HG02970 (cell line): ENCODE measurements at regions not wholly inside any gene's neighbourhood (a gene's known extent, or its start where the extent isn't known, plus 50 kb on each side); places are given as distances from the start of the nearest gene placed in this dataset.
A peak's percentile ranks its signal among the peaks of the same experiment; 100 is the strongest.
"Not testable (repeated sequence)": the region's sequence is repeated elsewhere in the genome, so short reads cannot be mapped to it uniquely, and the experiment has no call there.

Experiments used
- ATAC-seq: cut with Tn5 transposase; IDR thresholded peaks from one replicate; pipeline ENCODE4 v1.9.1; 2021; ENCODE audit warnings: mild to moderate bottlenecking, moderate library complexity, moderate number of reproducible peaks; ENCODE audit not compliant: unreplicated experiment, low FRiP score

DNA sequence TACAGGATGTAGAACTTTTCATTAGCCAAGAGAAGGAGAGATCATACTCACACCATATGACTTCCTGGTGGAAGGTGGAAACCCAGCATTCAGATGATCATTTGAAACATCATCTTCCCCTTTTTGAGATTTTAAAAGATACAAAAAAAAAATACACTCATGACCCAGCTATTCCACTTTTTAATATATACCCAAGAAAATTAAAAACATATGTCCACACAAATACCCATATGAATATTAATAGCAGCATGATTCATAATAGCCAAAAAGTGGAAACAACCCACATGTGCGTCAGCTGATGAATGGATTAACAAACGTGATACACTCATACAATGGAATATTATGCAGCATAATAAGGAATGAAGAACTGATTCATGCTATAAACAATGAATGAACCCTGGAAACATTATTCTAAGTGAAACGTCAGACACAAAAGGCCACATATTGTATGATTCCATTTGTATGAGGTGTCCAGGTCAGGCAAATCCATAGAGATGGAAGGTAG, 130.0 kb upstream of the SGK1 start:
- ATAC-seq: no peak

DNA sequence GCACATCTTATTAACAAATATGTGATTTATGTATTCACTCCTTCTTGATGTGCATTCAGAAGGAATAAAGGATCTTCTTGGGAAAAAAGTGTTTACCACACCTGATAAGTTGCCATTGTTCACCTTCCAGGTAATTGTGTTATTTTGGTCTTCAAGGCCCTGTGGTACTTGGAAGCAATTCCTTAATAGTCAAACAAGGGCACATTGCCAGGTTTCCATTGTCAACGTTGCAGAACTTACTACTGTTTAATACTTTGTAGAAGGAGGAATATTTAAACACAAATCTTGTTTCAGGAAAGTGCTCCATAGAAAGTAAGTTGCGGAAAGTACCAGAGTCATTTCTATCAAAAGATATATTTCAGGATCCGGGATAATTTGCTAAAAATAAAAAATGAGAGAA, 129.5 kb upstream of the SGK1 start:
- no peak for ATAC-seq

DNA sequence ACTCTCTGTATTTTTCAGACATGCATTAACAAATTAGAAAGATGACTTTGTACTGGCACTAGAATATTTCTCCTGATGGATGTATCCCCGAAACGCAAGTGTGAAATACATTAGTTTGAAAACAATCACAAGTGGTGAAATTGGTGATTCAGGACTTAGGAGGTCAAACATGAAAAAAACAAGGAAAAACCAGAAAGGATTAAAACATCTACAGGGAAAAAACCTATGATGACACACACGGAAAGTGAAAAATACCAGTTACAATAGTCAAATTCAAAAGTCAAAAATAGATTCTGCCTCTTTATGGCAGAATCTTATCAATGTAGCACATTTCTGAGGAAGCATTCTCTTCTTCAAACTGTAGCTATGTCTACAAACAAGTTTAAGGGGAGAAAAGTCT, 129.0 kb upstream of the SGK1 start:
- ATAC-seq: no peak

DNA sequence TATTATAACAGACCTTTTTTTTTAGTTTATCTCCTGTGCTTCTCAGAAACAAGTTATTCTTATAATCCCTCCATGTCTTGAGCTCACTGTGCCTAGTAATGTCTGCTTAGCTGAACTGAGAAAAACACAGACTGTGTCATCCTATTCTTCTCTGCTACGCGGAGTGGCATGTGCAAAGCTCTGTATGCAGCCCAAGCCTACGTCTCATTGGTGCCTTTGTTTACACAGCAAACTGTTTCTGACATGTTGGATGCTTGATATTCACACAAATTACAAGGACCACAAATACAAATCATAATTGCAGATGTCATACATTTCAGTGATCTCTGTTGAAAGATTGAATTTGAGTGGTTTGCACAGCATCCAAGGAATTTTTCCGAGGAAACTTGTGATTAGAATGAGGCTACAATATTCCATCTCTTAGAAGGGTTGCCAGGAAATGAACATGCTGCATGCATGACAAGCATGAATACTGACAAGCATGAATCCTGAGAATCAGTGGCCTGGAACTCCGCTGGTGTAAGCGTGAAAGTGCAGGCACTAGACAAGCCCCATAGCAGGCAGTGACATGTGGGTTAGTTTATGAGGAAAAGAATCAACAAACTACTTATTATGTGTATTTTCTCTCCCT, 128.4 kb upstream of the SGK1 start:
- no peak for ATAC-seq

DNA sequence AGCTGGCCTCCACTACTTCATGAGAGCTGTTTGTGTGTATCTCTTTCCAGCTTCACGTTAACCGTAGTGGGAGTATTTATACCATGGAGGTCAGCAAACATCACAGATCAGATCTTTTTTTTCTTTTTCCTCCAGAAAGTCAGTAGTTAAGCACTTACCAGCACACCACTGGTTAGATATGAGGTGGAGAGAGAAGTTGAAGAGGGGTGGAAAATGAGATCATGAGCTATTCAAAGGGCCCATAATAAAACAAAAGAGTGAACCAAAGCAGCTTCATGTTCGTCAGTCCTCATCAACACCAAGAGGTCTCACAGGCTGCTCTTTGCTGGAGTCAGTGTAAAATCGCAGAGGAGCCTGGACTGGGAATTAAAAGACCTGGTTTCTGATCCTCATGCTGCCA, 125.1 kb upstream of the SGK1 start:
- no peak for ATAC-seq

DNA sequence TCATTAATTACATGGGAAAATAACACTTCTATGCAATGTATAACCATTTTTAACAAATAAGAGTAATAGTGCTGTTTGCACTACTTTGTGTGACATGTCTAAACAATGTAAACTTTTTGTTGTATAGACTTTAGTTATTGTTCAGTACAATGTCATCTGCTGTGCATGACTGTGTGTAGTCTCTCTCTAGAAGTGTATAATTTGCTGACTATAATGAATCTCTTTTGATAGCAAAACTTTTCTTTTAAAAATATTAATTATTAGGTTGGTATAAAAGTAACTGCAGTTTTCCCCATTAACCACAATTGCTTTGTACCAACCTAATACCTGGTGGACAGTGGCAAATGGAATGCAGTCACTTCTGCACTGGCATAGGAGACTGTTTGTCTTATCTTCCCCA, 124.2 kb upstream of the SGK1 start:
- ATAC-seq: no peak

DNA sequence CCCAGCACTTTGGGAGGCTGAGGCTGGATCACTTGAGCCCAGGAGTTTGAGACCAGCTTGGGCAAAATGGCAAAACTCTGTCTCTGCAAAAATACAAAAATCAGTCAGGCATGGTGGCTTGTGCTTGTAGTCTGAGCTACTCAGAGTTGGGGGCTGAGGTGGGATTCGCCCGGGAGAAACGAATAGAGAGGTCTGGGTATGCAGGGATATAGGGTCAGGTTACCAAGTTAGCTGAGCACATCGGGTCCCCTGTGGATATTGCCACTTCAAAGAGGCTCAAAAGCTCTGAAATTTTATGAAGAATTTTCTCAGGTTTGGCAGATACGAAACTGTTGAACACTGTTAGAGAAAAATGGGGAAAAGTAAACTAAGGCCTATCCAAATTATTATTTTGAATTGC, 120.9 kb upstream of the SGK1 start:
- ATAC-seq: no peak

DNA sequence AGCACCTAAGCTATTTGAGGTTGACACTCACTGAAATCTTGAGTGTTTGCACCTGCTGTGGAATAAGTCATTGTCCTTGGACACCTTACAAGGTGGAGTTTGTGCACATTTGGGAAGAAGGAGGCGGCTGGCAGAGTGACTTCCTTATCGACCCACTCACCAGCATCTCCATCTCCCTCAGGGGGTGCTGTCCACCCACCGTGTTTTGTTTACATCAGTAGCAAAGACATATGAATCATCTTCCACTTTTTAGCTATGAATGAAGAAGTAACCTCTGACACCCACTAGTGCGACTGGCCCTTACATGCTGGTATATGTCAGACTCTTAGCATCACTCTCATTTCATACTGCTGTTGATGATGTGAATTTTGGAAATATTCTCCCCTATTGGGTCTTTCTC, 119.5 kb upstream of the SGK1 start:
- no peak for ATAC-seq

DNA sequence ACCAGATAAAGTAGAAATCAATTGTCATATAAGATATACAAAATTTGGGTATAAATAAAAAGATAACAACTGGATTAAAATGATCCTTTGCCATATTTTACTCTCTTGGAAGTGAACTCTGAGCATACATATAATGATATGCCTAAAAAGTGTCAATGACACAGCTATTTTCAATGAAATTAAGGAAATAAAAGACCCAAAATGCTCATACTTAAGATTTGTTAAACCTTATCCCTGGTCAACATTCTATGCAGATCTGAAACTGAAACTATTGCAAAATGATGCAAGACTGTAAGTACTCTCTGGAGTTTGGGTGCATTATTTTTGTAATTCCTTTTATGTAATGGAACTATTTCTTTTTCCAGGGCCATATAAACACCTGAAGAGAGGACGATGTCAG, 119.0 kb upstream of the SGK1 start:
- no peak for ATAC-seq

DNA sequence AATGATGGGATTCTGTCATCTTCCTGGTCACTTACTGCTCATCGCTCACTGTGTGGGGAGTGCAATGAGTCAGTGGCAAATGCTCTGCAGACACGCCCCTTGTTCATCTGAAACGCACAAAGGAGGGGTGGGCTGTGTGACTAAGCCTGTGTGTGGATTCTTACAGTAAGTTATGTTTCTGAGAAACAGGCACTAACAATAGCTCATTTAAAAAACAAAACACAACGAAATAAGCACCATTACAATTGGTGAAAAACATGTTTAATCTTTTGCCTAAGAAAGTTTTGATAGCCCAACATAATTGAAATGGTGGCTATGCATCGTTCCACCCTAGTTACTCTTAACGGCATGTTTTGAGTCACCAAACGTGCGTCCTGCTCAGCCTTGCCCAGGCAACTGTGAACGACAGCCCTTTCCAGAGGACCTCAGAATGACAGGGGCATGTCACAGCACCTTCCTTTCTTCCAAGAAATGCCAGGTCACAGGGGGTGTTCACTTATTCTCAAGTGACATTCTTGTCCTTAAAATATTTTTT, 118.4 kb upstream of the SGK1 start:
- ATAC-seq: peak; percentile 89

DNA sequence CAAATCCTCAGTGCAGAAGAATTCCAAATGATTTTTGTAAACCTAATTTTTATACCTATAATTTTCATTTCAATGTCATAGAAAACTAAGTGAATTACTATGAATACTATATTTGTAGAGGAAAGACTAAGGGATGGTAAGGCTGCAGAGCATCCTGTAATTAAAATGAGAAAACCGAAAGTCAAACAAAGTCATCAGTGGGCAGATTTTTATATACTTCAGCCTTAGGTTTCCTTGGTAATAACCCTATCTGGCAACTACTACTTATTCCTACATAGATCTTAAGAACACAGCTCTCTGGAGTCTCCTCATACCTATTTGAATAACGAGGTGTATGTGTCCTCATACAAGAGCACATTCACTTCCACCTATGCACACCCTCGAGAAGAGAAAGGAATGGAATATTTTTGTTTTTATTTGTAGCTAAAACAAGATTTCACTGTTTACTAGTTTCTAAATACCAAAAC, 117.9 kb upstream of the SGK1 start:
- peak; percentile 21 for ATAC-seq

DNA sequence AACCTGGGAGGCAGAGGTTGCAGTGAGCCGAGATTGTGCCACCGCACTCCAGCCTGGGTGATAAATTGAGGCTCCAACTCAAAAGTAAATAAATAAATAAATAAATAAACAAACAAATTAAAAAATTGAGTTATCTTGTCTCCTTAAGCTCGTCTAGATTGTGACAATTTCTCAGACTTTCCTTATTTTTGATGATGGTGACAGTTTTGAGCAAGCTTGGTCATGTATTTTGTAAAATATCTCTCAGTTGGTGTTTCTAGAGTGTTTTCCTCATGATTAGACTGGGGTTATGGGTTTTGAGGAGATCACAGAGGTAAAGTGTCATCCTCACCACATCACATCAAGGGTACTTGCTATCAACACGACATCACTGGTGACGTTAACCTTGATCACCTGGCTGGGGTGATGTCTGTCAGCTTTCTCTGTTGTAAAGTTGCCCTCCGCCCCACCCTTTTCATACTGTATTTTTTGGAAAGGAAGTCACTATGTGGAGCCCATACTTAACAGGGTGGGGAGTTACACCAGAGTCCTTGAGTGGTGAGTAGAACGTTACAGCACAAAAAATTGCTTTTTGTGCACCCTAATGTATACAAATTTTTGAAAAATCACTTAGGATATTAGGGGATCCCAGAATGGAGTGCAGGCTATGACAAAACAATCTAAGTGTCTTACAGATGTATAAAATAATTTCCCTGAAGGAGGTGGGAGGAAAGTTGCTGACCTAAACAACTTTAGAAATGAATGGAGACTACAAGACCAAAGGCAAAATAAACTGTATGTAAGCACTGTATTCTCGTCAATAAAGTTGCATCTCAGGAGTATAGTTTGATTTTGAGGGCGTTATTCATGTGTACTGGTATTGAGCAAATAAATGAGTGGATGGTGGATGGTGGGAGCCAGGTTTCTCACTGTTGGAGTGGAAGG, 116.4 kb upstream of the SGK1 start:
- no peak for ATAC-seq

DNA sequence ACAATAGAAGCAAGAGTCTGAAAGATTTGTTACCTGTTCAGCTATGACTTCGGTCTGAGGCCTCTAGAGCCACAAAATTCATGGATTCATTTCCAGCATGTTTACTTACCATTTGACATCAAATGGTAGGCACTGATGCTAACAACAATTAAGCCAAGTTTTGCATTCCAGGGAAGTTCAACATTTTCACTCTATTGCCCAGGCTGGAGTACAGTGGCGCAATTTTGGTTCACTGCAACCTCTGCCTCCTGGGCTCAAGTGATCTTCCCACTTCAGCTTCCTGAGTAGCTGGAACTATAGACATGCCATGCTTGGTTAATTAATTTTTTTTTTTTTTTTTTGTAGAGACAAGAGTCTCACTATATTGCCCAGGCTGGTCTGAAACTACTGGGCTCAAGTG, 114.1 kb upstream of the SGK1 start:
- ATAC-seq: no peak

DNA sequence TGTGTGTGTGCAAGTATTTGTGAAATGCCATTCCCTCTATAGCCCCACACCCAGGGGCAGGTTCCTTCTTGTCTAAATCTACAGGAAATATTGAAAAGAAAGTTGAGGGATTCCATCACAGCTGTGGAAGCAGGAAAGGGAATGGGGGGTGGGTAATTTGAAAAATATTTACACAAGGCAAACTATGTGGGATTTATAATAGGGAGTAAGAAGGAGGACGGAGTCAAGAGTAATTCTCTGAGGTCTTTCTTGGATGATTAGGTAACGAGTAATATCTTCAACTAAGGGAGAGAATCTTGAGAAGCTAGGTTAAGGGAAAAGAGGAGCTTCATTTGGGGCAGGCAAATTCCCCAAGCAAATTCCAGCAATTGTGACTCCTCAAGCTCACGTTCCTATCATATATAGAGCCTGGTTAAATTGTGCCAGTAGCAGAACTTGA, 113.5 kb upstream of the SGK1 start:
- ATAC-seq: no peak

DNA sequence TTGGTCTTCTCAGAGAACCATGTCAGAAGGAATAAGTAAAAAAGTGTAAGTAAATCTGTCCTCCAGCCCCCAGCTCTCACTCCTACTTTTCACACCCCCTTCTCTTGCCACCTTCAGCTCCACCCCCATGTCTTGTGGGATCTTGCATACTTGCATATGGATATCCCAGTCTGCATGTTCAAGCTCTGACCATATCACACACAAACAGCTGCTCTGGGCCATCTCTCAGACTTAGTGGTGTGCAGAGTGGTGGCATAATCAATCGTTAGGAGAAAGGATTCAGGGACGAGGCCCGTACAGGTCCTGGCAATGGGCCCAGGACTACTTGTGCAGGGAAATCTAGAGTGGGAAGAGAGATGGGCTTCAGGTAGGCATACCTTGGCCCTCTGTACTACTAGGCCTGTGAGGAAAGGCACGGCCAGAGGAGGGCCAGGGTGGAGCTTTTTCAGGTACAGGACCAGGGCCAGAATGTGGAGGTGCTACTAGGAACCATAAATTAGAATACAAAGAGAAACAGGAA, 112.0 kb upstream of the SGK1 start:
- no peak for ATAC-seq

DNA sequence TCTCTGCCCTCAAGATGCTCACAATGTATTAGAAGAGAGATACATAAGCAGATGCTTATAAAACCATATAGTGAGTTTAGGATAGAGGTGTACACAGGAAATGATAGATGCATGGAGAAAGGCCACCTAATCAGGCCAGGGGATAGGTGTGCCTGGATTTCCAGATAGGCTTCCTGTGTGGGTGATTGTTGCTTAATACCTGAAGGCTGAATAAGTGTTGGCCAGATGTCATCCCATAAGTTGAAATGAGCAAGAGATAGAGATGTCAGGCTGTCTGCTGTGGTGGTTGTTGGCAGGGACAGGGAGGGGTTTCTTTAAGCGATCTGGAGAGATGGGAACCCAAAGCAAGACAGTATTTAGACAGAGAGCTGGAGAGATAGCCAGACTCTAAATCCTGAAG, 109.8 kb upstream of the SGK1 start:
- ATAC-seq: no peak

DNA sequence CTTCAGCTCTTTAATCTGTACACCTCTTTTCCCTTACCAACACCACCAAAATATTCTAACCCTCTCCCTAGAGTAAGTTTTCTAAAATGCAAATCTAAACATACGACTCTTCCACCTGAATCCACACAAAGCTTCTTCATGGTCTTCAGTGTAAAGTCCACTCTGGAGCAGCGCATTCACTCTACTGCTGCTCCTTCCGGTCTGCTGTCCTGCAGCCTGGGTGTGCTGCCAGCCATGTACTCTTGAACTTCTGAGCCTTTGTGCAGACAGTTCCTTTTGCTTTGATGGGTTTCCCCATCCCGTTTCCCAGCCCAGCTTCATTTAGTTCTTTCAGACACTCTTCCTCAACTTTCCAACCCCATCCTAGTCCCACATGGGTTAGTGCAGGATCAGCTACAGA, 108.7 kb upstream of the SGK1 start:
- ATAC-seq: no peak

DNA sequence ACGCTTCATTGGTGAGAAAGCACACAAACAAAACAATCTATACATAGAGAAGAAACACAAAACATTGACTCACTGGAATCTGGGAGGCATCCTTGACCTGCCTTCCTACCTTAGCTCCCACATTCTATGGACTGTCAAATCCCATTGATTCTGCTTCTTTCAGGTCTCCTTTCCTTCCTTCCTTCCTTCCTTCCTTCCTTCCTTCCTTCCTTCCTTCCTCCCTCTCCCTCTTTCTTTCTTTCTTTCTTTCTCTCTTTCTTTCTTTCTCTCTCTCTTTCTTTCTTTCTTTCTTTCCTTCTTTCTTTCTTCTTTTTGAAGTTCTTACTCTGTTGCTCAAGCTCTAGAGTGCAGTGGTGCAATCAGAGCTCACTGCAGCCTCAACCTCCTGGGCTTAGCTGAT, 108.0 kb upstream of the SGK1 start:
- not testable (repeated sequence) for ATAC-seq

DNA sequence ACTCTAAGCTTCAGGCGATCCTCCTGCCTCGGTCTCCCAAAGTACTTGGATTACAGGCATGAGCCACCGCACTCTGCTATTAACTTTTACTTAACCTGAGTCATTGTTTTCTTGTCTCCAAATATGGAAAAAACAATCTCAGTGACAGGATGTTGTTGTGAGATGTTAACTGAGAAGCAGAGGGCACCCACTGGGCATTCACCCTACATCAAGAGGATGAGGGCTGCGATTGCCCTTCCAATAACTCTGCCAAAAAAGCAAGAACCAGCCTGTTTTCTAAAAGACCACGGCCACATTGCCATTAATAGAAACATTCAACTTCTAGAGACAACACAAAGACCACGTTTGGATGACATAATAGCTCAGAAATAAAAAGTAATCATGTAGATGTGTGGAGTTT, 107.6 kb upstream of the SGK1 start:
- ATAC-seq: no peak

DNA sequence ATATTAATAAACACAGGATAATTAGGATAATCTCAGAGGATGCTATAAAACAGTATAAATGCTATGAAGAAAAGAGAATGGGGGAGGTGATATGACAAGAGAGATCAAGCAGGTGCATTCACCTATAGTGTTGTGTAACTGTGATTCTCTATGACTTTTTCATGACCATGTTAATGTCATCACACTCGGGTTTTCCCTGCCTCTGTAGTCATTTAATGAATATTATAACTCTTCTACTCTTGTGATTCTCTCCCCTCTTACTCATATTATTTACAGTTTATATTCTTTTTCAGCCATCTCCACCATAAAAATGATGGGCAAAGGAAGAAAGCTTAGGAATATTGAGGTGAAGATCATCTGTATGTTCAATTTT, 106.9 kb upstream of the SGK1 start:
- ATAC-seq: no peak

DNA sequence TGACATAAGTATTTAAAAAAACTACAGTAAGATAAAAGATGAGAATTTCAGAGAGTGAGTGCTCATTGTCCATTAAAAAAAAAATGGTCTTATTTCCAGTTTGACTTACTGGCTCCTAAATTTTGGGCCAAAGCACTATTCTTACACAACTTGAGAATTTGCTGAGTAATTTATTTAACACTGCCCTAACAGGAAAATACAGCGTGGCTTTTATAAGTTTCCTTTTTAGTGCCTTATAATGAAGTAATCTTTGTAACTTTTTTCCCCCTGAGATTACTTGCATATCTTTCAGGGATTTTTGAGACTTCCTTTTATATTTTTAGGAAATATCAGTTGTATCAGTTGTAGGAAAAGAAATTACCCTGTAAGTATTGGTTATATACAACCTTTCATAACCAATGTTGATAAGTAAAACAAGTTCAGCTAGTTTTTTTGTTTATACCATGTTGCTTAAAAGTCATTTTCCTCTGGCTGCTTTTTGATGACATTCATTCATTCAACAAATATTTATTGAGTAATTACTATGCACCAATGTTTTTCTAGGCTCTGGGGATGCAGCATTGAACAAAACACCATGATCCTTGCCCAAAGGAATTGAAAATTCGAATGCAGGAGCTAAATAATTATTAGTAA, 106.4 kb upstream of the SGK1 start:
- no peak for ATAC-seq
